Stimulated activated naive B cell treated with anti-CD40 and anti-IgM and Interleukin-4, amounts not matched to agents 10 μg/mL and 1 μg/mL and 100 μg/mL, for 72 hours (primary cell): ENCODE measurements at regions not wholly inside any gene's neighbourhood (a gene's known extent, or its start where the extent isn't known, plus 50 kb on each side); places are given as distances from the start of the nearest gene placed in this dataset.

Source experiments
- ATAC-seq, 2 donors: fragments of 150-1000 bp; cut with Tn5 transposase; replicated peaks; 2 replicates each; pipeline ENCODE4 v1.10.0; 2021; ENCODE audit warnings: moderate library complexity in 1 of 2
- DNase-seq: peaks from one replicate; pipeline ENCODE4 v3.0.0; 2021
- H3K27ac Mint-ChIP-seq: one replicate; pipeline ENCODE4 v1.8.0; 2022; ENCODE audit warnings: mild to moderate bottlenecking, mixed read lengths
- H3K27me3 Mint-ChIP-seq, 2 donors: one replicate each; pipeline ENCODE4 v1.8.0; 2022; ENCODE audit warnings: mixed read lengths in 2 of 2
- H3K36me3 Mint-ChIP-seq, 2 donors: one replicate each; pipeline ENCODE4 v1.8.0; 2022; ENCODE audit warnings: mixed read lengths in 2 of 2, mild to moderate bottlenecking in 1 of 2
- H3K4me1 Mint-ChIP-seq, 2 donors: one replicate each; pipeline ENCODE4 v1.8.0; 2022; ENCODE audit warnings: mixed read lengths in 2 of 2, mild to moderate bottlenecking in 1 of 2
- H3K4me3 Mint-ChIP-seq, 2 donors: one replicate each; pipeline ENCODE4 v1.8.0; 2022; ENCODE audit warnings: mild to moderate bottlenecking in 2 of 2, mixed read lengths in 2 of 2, moderate library complexity in 1 of 2
- H3K9me3 Mint-ChIP-seq, 2 donors: one replicate each; pipeline ENCODE4 v1.8.0; 2022; ENCODE audit warnings: mixed read lengths in 2 of 2, mild to moderate bottlenecking in 1 of 2

DNA sequence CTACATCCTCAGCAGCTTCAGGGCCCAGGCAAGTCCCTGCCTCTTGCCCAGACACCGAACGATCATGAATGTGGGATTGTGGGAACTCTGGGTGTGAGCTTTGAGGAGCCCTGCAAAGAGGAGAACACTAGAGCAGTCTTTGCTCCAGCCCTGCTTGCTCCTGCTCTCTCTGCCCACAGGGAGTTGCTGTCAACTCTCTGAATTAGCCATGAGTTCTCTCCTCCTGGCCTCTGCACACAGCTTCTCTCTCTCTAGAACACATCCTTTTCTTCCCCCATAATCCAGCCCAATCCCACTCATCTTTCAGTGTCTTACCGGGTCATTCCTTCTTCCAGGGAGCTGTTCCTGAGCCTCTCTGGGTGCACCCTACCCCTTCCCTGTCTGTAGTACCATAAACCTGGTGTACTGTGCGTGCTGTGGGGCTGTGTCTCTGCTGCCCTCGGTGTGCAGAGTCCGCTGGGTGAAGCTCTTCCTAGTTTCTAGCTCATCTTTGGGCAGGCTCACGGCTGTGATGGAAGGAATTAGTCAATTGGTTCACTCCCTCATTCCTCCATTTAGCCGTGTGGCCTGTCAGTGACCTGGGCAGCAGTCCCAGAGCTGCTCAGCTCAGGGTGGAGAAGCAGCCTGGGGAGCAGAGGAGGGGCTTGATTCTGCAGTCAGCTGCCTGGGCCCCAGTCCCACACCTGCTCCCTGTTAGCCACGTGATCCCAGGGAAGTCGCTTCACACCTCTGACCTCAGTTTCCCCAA is 132.9 kb upstream of the HDAC4 start:
- DNase-seq, result no peak
- H3K27me3 Mint-ChIP-seq, result peaks cover 17 to 24% of the 10 kb centered on the region in 2 donors
- no peak overlapping the region for H3K27ac Mint-ChIP-seq
- H3K4me3 Mint-ChIP-seq, result no peak overlapping the region
- H3K4me1 Mint-ChIP-seq, result no peaks in the 10 kb centered on the region
- H3K36me3 Mint-ChIP-seq, result peaks cover 0 to 1% of the 10 kb centered on the region in 2 donors
- ATAC-seq, result no peak
- H3K9me3 Mint-ChIP-seq, result peaks cover 6 to 11% of the 10 kb centered on the region in 2 donors

DNA sequence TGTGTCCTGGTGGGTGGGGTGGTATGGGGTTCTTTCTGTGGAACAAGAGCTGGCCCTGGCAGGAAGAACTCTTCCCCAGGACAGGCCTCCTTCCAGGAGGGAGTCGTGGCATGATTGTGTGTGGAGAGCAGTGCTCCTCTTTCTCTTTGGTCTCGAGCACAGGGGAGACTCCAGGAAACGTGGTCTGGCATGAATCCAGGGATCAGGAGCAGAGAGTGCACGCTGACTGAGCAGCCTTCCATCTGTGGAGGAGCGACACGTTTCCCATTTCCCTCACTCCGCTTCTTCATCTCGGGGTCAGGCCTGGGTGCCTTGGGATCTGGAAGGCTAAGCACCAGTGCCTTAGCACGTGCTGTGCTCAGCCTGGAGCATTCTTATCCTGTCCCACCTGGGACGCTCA is 132.0 kb upstream of the HDAC4 start:
- Mint-ChIP-seq H3K27me3 (peaks cover 17 to 24% of the 10 kb centered on the region in 2 donors), H3K9me3 (peaks cover 6 to 11% of the 10 kb centered on the region in 2 donors), H3K36me3 (peaks cover 0 to 1% of the 10 kb centered on the region in 2 donors), H3K4me3 (no peak overlapping the region), H3K27ac (no peak overlapping the region), H3K4me1 (no peaks in the 10 kb centered on the region)
- no peak for DNase-seq
- ATAC-seq, result no peak

DNA sequence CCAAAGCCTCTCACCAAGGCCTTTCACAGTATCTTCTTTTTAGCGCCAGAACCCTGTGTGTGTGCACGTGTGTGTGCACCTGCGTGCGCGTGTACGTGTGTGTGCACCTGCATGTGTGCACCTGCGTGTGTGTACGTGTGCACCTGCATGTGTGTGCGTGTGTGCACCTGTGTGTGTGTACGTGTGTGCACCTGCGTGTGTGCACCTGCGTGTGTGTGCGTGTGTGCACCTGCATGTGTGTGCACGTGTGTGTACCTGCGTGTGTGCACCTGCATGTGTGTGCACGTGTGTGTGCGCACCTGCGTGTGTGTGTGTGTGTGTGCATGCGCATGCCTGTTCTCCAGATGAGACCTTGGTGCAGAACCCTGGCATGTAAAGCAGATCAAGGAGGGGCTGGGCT is 131.4 kb upstream of the HDAC4 start:
- Mint-ChIP-seq H3K4me3 (no peak overlapping the region), H3K9me3 (peaks cover 6 to 11% of the 10 kb centered on the region in 2 donors), H3K36me3 (peaks cover 0 to 1% of the 10 kb centered on the region in 2 donors), H3K4me1 (no peaks in the 10 kb centered on the region), H3K27ac (no peak overlapping the region), H3K27me3 (peaks cover 17 to 24% of the 10 kb centered on the region in 2 donors)
- ATAC-seq (no peak), DNase-seq (no peak)

DNA sequence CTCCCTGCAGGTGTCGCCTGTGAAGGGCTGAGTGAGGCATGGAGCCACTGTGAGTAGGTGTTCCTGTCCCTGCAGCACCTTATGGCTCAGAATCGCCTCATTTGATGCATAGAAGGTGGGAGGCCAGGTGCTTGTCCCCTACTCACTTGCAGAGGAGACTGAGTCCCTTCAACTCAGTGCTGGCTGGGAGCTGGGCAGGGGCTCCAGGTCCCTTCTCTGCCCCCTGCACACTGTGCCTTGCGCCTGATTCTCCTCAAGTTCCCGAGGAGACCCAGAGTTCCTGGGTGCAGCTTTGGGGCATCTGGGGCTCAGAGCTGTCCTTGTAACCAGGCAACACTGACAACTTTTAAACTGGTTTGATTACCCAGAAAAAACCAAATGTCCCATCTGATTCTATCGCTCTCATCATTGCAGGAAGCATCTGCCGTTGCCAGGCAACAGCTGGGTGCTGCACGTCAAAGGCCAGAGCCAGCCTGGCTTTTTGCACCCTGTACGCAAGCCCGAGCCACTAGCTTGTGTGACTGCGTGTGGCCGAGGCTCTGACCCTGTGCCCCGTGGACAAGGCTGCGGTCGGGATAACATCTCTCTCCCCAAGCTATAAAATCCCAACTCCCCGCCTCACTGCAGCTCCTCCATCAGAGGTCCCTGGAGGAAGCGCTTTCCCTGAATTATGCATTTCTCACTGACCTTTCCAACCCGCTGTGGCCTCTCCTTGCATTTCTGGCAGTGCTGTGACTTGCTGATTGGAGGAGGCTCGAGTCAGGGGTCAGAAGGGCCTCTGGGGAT is 130.8 kb upstream of the HDAC4 start:
- Mint-ChIP-seq H3K9me3 (peaks cover 6 to 11% of the 10 kb centered on the region in 2 donors), H3K4me3 (no peak overlapping the region), H3K27ac (no peak overlapping the region), H3K36me3 (peaks cover 0 to 1% of the 10 kb centered on the region in 2 donors), H3K4me1 (no peaks in the 10 kb centered on the region), H3K27me3 (peaks cover 17 to 21% of the 10 kb centered on the region in 2 donors)
- ATAC-seq (no peak), DNase-seq (no peak)

- Mint-ChIP-seq H3K36me3 (peaks cover 0 to 3% of the 10 kb centered on the region in 2 donors), H3K4me1 (no peaks in the 10 kb centered on the region), H3K27ac (no peak overlapping the region), H3K9me3 (peaks cover 4 to 11% of the 10 kb centered on the region in 2 donors), H3K27me3 (peaks cover 13 to 14% of the 10 kb centered on the region in 2 donors), H3K4me3 (no peak overlapping the region)
- DNase-seq, result no peak
- no peak for ATAC-seq
Measured at GRCh38 chr2:239530749-239531316, 130.0 kb upstream of the HDAC4 start.

- DNase-seq (no peak), ATAC-seq (no peak)
- no peak overlapping the region for H3K4me3 Mint-ChIP-seq
- H3K36me3 Mint-ChIP-seq, result peaks cover 0 to 2% of the 10 kb centered on the region in 2 donors
- no peaks in the 10 kb centered on the region for H3K4me1 Mint-ChIP-seq
- peaks cover 0 to 4% of the 10 kb centered on the region in 2 donors for H3K9me3 Mint-ChIP-seq
- no peak overlapping the region for H3K27ac Mint-ChIP-seq
- H3K27me3 Mint-ChIP-seq, result peaks cover 6 to 8% of the 10 kb centered on the region in 2 donors
Measured at GRCh38 chr2:239529313-239530015, 128.6 kb upstream of the HDAC4 start.

DNA sequence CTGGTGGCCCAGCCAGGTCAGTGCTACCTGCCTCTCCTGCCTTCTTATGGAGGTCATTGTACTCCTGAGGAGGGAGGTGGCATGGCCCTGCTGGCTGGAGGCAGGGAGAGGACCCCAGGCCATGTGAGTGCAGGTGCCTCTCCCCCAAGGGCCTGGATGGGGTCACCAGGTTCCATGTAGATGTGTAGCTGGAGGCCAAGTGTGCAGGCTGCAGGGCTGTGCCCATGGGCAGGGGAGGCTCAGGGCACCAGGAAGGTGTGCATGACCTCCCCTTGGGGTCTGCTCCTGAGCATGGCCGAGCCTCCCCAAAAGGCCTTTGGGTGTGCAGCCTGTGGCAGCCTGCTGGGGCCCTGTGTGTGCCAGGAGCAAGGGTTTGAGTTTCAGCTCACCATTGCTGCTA is 128.1 kb upstream of the HDAC4 start:
- no peak for DNase-seq
- peaks cover 6 to 8% of the 10 kb centered on the region in 2 donors for H3K27me3 Mint-ChIP-seq
- peaks cover 0 to 4% of the 10 kb centered on the region in 2 donors for H3K9me3 Mint-ChIP-seq
- H3K27ac Mint-ChIP-seq, result no peak overlapping the region
- no peaks in the 10 kb centered on the region for H3K4me1 Mint-ChIP-seq
- ATAC-seq, result no peak
- peaks cover 0 to 2% of the 10 kb centered on the region in 2 donors for H3K36me3 Mint-ChIP-seq
- no peak overlapping the region for H3K4me3 Mint-ChIP-seq

- no peak for DNase-seq
- peaks cover 6 to 8% of the 10 kb centered on the region in 2 donors for H3K27me3 Mint-ChIP-seq
- H3K27ac Mint-ChIP-seq, result no peak overlapping the region
- no peak for ATAC-seq
- H3K4me1 Mint-ChIP-seq, result no peaks in the 10 kb centered on the region
- no peak overlapping the region for H3K4me3 Mint-ChIP-seq
- peaks cover 0 to 4% of the 10 kb centered on the region in 2 donors for H3K9me3 Mint-ChIP-seq
- H3K36me3 Mint-ChIP-seq, result peaks cover 0 to 2% of the 10 kb centered on the region in 2 donors
Measured at GRCh38 chr2:239528146-239528545, 127.3 kb upstream of the HDAC4 start.

GRCh38 chr2:239526666-239527415 is 126.0 kb upstream of the HDAC4 start:
- ATAC-seq (no peak), DNase-seq (no peak)
- Mint-ChIP-seq H3K27me3 (peaks cover 14 to 17% of the 10 kb centered on the region in 2 donors), H3K4me3 (no peak overlapping the region), H3K9me3 (peaks cover 0 to 4% of the 10 kb centered on the region in 2 donors), H3K36me3 (peaks cover 0 to 2% of the 10 kb centered on the region in 2 donors), H3K4me1 (no peaks in the 10 kb centered on the region), H3K27ac (no peak overlapping the region)

DNA sequence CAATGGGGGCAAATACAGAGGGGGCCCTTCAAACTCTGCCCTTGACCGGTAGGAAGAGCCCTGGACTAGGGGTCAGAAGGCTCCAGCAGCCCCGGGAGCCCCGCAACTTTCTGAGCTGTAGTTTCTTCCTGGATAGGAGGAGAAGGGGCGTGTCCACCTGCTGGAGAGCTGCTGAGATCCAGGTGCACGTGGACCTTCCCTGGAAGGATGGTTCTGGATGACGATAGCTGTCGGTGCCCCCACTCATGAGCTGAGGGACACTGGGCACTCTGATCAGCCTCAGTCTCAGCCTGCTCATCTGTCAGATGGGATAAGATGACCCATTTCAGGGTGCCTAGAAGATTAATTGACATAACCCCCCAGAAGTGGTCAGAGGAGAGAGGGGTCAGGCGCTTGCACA is 125.2 kb upstream of the HDAC4 start:
- no peak overlapping the region for H3K27ac Mint-ChIP-seq
- H3K4me3 Mint-ChIP-seq, result no peak overlapping the region
- H3K4me1 Mint-ChIP-seq, result no peaks in the 10 kb centered on the region

DNA sequence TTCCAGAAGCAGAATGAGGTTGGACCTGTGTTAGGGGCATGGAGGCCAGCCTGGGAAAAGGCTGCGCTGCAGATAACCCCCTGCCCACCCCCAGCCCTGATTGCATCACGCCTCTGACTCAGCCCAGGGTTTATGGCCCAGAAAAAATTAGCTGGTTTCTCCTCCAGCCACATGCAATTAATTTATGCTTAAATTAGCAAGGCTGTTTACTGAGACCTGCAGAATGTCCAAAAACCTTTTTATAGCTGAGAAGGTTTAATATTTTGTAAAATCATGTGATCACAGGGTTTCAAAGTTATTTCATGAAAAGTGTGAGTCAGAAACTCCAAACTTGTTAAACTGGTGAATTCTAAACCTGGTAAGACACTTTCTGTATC is 123.1 kb upstream of the HDAC4 start:
- no peaks in the 10 kb centered on the region for H3K4me1 Mint-ChIP-seq
- peaks cover 0 to 2% of the 10 kb centered on the region in 2 donors for H3K36me3 Mint-ChIP-seq
- H3K9me3 Mint-ChIP-seq, result peaks cover 0 to 1% of the 10 kb centered on the region in 2 donors
- no peak overlapping the region for H3K4me3 Mint-ChIP-seq
- DNase-seq (no peak), ATAC-seq (no peak)
- peaks cover 12 to 25% of the 10 kb centered on the region in 2 donors for H3K27me3 Mint-ChIP-seq
- no peak overlapping the region for H3K27ac Mint-ChIP-seq

More for the DNA sequence above, 125.2 kb upstream of the HDAC4 start:
- peaks cover 0 to 2% of the 10 kb centered on the region in 2 donors for H3K36me3 Mint-ChIP-seq
- DNase-seq (no peak), ATAC-seq (no peak)
- H3K9me3 Mint-ChIP-seq, result peaks cover 0 to 4% of the 10 kb centered on the region in 2 donors
- peaks cover 14 to 22% of the 10 kb centered on the region in 2 donors for H3K27me3 Mint-ChIP-seq

DNA sequence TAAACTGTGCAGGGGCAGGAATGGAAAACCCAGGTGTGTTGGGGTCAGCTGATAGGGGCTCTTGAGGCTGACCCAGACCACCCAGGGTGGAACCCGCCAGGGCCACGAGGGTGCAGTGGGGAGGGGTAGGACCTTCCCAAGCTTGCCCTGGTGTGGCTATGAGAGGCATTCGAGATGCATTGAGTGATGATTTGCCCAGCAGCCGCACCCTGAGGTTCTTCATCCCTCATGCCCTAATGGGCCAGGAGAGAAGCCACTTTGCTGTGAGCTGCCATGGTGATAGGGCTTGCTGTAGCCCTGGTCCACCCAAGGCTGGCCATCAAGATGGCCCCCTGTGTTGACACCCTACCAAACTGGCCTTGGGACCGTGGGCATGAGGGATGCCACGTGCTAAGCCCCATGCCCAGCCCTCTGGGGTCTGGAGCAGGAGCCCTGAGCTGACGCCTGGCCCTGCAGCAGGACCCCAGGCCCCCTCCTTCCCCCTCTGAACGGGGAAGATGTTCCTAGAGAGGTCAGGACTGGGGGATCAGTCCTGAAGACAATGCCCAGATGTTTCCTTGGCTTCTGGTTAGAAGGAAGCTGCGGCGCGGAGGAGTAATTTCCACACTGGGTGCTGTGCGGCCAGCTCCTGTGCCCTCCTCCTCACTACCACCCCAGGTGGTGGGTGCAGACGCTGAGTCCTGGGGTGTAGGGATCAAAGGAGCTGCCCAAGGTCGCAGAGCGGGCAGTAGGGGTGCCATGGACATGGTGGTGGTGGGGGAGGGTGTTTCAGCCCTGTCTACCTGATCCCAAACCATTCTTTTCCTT is 122.5 kb upstream of the HDAC4 start:
- H3K27ac Mint-ChIP-seq, result no peak overlapping the region
- no peak overlapping the region for H3K4me3 Mint-ChIP-seq
- no peaks in the 10 kb centered on the region for H3K4me1 Mint-ChIP-seq
- DNase-seq, result no peak
- peaks cover 0 to 2% of the 10 kb centered on the region in 2 donors for H3K36me3 Mint-ChIP-seq
- H3K9me3 Mint-ChIP-seq, result peaks cover 0 to 1% of the 10 kb centered on the region in 2 donors
- ATAC-seq, result no peak
- peaks cover 12 to 25% of the 10 kb centered on the region in 2 donors for H3K27me3 Mint-ChIP-seq

- Mint-ChIP-seq H3K27ac (peak overlapping the region; percentile 14), H3K9me3 (peaks cover 0 to 1% of the 10 kb centered on the region in 2 donors), H3K4me3 (no peak overlapping the region), H3K36me3 (peaks cover 0 to 2% of the 10 kb centered on the region in 2 donors), H3K27me3 (peaks cover 12 to 25% of the 10 kb centered on the region in 2 donors), H3K4me1 (no peaks in the 10 kb centered on the region)
- ATAC-seq, result no peak
- DNase-seq, result no peak
Measured at GRCh38 chr2:239522740-239523119, 121.9 kb upstream of the HDAC4 start.
